WTC11 (cell line): ENCODE measurements at regions not wholly inside any gene's neighbourhood (a gene's known extent, or its start where the extent isn't known, plus 50 kb on each side); places are given as distances from the start of the nearest gene placed in this dataset.
A peak's percentile ranks its signal among the peaks of the same experiment; 100 is the strongest.

Experiments
- ATAC-seq: fragments of 200-7000 bp; cut with Tn5 transposase; 2 replicates; pipeline ENCODE4 v1.10.0; 2021; ENCODE audit warnings: mild to moderate bottlenecking, moderate library complexity
- CTCF ChIA-PET: fragments of 300-600 bp; sonication (Branson Sonifier 250); formaldehyde crosslinking; loops from one replicate; lab custom pipeline; 2021; ENCODE audit warnings: antibody characterized with exemption; lab: Charles Lee
- POLR2A ChIA-PET: fragments of 350-600 bp; sonication (Branson Sonifier 250); formaldehyde crosslinking; loops from one replicate; lab custom pipeline; 2021; ENCODE audit warnings: antibody characterized with exemption; lab: Charles Lee
- DNase-seq: peaks from one replicate; pipeline ENCODE4 v3.0.0; 2021; ENCODE audit warnings: low spot score
- H3K27ac Mint-ChIP-seq: 2 replicates; pipeline ENCODE4 v1.8.0; 2021; ENCODE audit warnings: mixed read lengths
- H3K27me3 Mint-ChIP-seq: 2 replicates; pipeline ENCODE4 v1.8.0; 2021; ENCODE audit warnings: low read depth, mild to moderate bottlenecking, moderate library complexity, mixed read lengths
- H3K36me3 Mint-ChIP-seq: 2 replicates; pipeline ENCODE4 v1.8.0; 2021; ENCODE audit warnings: mixed read lengths
- H3K4me1 Mint-ChIP-seq: 2 replicates; pipeline ENCODE4 v1.8.0; 2022; ENCODE audit warnings: mixed read lengths
- H3K4me3 Mint-ChIP-seq: 2 replicates; pipeline ENCODE4 v1.8.0; 2021; ENCODE audit warnings: mild to moderate bottlenecking, moderate library complexity, mixed read lengths
- H3K9me3 Mint-ChIP-seq: 2 replicates; pipeline ENCODE4 v1.8.0; 2021; ENCODE audit warnings: mixed read lengths
- CTCF ChIP-seq: fragments of 200-600 bp; IDR thresholded peaks from 2 replicates; pipeline ENCODE4 v1.8.0; 2022; ENCODE audit warnings: antibody characterized with exemption
- EMX1 ChIP-seq: fragments of 250-450 bp; sonication (Bioruptor Pico); IDR thresholded peaks from 2 replicates; pipeline ENCODE4 v1.8.0; 2021; ENCODE audit warnings: mild to moderate bottlenecking
- FOXP4 ChIP-seq: sonication (generic); formaldehyde crosslinking; IDR thresholded peaks from 2 replicates; pipeline ENCODE4 v1.8.0; 2022; ENCODE audit warnings: mild to moderate bottlenecking, missing genetic modification reagents
- IRF1 ChIP-seq: sonication (generic); formaldehyde crosslinking; IDR thresholded peaks from 2 replicates; pipeline ENCODE4 v1.8.0; 2023; ENCODE audit warnings: missing genetic modification reagents
- NFE2L1 ChIP-seq: sonication (generic); formaldehyde crosslinking; IDR thresholded peaks from 2 replicates; pipeline ENCODE4 v1.8.1; 2023; ENCODE audit warnings: missing genetic modification reagents
- NR1H2 ChIP-seq: sonication (generic); formaldehyde crosslinking; IDR thresholded peaks from 2 replicates; pipeline ENCODE4 v1.9.0; 2021; ENCODE audit warnings: mild to moderate bottlenecking, moderate library complexity, missing genetic modification reagents
- PRDM15 ChIP-seq: sonication (generic); formaldehyde crosslinking; IDR thresholded peaks from 2 replicates; pipeline ENCODE4 v1.8.0; 2022; ENCODE audit warnings: missing genetic modification reagents
- TCF7 ChIP-seq: sonication (generic); formaldehyde crosslinking; IDR thresholded peaks from 2 replicates; pipeline ENCODE4 v1.8.0; 2022; ENCODE audit warnings: mild to moderate bottlenecking, low read depth, missing genetic modification reagents, moderate library complexity
- TF ChIP-seq, protein P1 (sequence below): sonication (generic); formaldehyde crosslinking; IDR thresholded peaks from 2 replicates; pipeline ENCODE4 v1.8.1; 2023; ENCODE audit warnings: mild to moderate bottlenecking, missing genetic modification reagents, borderline replicate concordance

- ATAC-seq (peak; percentile 33; the same call in 1 of the 2 replicates), DNase-seq (no peak)
- POLR2A ChIA-PET, result no interaction called here
- H3K36me3 Mint-ChIP-seq, result no peaks in the 10 kb centered on the region
- TF ChIP-seq, protein P1, sequence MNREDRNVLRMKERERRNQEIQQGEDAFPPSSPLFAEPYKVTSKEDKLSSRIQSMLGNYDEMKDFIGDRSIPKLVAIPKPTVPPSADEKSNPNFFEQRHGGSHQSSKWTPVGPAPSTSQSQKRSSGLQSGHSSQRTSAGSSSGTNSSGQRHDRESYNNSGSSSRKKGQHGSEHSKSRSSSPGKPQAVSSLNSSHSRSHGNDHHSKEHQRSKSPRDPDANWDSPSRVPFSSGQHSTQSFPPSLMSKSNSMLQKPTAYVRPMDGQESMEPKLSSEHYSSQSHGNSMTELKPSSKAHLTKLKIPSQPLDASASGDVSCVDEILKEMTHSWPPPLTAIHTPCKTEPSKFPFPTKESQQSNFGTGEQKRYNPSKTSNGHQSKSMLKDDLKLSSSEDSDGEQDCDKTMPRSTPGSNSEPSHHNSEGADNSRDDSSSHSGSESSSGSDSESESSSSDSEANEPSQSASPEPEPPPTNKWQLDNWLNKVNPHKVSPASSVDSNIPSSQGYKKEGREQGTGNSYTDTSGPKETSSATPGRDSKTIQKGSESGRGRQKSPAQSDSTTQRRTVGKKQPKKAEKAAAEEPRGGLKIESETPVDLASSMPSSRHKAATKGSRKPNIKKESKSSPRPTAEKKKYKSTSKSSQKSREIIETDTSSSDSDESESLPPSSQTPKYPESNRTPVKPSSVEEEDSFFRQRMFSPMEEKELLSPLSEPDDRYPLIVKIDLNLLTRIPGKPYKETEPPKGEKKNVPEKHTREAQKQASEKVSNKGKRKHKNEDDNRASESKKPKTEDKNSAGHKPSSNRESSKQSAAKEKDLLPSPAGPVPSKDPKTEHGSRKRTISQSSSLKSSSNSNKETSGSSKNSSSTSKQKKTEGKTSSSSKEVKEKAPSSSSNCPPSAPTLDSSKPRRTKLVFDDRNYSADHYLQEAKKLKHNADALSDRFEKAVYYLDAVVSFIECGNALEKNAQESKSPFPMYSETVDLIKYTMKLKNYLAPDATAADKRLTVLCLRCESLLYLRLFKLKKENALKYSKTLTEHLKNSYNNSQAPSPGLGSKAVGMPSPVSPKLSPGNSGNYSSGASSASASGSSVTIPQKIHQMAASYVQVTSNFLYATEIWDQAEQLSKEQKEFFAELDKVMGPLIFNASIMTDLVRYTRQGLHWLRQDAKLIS, result no peak
- TF ChIP-seq IRF1 (CRISPR knock-in tag) (no peak), FOXP4 (CRISPR knock-in tag) (no peak), PRDM15 (no peak)
- 0 out of 2 replicates have a peak, but pooled peaks cover 3% of the 10 kb centered on the region for H3K9me3 Mint-ChIP-seq
- H3K4me1 Mint-ChIP-seq, result peaks cover 32% of the 10 kb centered on the region
- H3K27ac Mint-ChIP-seq, result no peak overlapping the region
- CTCF ChIA-PET, result interaction anchor here (0.7 to 2.0 kb wide), 5 partner anchors 8 to 72 kb away, joined by 3 to 7 read pairs (median 4); no protein-coding TSS in a partner anchor
- H3K4me3 Mint-ChIP-seq, result no peak overlapping the region
- no peaks in the 10 kb centered on the region for H3K27me3 Mint-ChIP-seq
Observed at GRCh38 chr14:35998303-35998702, 172.2 kb downstream of the BRMS1L start.

DNA sequence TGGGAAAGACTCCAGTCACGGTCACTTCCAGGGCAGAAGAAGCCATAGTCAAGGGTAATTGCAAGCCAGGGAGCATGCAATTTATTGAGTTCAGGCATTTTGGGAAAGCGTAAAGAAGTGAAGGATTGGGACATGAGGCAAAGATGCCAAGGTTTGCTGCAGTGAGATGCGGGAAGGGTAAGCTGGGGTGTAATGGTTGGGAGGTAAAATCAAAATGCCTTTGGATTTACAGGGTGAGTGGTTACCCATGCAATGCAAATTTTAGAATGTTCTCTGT, 167.5 kb downstream of the BRMS1L start:
- Mint-ChIP-seq H3K36me3 (no peaks in the 10 kb centered on the region), H3K9me3 (0 out of 2 replicates have a peak, but pooled peaks cover 3% of the 10 kb centered on the region), H3K4me3 (no peak overlapping the region), H3K27me3 (no peaks in the 10 kb centered on the region), H3K4me1 (peaks cover 29% of the 10 kb centered on the region), H3K27ac (no peak overlapping the region)
- TF ChIP-seq EMX1 (CRISPR knock-in tag), result no peak
- no peak for TF ChIP-seq CTCF
- no peak for TF ChIP-seq TCF7 (CRISPR knock-in tag)
- no peak for TF ChIP-seq NR1H2 (CRISPR knock-in tag)
- TF ChIP-seq NFE2L1 (CRISPR knock-in tag), result no peak
- ATAC-seq, result no peak
- DNase-seq, result no peak
- ChIA-PET CTCF (no interaction called here), POLR2A (no interaction called here)
